ENCODE measurements at regions not wholly inside any gene's neighbourhood (a gene's known extent, or its start where the extent isn't known, plus 50 kb on each side); places are given as distances from the start of the nearest gene placed in this dataset.

DNA sequence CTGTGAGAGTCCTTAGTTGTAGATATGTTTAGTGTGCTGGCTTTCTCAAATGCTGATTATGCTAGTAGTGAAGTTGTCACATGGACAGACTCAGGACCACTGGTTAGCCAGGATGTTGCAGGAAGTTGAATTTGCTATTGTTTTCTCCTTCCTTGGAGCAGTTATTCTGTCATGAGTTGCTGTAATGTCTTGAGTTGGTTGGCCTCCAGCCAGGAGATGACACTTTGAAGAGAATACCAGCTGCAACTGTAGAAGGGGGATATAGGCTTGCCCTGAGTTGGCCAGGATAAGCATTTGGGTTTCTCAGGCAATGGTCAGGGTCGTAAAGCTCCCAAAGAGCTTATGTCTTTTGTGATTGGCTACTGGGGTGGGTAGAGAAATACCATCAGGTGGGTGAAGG is 206.7 kb downstream of the ZNF621 start:
- no peak overlapping the region for H3K4me3 Mint-ChIP-seq
- peaks cover 10% of the 10 kb centered on the region for H3K36me3 Mint-ChIP-seq
- H3K4me1 Mint-ChIP-seq: no peaks in the 10 kb centered on the region
- DNase-seq (ENCODE audit: low spot score in 2 of 2, unreplicated experiment in 2 of 2): no peak
- H3K27ac Mint-ChIP-seq: no peak overlapping the region
- H3K27me3 Mint-ChIP-seq (ENCODE audit: low read depth): no peaks in the 10 kb centered on the region
- H3K9me3 Mint-ChIP-seq: peaks cover 38% of the 10 kb centered on the region
- TF ChIP-seq, protein P1, sequence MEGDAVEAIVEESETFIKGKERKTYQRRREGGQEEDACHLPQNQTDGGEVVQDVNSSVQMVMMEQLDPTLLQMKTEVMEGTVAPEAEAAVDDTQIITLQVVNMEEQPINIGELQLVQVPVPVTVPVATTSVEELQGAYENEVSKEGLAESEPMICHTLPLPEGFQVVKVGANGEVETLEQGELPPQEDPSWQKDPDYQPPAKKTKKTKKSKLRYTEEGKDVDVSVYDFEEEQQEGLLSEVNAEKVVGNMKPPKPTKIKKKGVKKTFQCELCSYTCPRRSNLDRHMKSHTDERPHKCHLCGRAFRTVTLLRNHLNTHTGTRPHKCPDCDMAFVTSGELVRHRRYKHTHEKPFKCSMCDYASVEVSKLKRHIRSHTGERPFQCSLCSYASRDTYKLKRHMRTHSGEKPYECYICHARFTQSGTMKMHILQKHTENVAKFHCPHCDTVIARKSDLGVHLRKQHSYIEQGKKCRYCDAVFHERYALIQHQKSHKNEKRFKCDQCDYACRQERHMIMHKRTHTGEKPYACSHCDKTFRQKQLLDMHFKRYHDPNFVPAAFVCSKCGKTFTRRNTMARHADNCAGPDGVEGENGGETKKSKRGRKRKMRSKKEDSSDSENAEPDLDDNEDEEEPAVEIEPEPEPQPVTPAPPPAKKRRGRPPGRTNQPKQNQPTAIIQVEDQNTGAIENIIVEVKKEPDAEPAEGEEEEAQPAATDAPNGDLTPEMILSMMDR (IDR thresholded peaks at IDR 0.05; ENCODE audit: unreplicated experiment): no peak

DNA sequence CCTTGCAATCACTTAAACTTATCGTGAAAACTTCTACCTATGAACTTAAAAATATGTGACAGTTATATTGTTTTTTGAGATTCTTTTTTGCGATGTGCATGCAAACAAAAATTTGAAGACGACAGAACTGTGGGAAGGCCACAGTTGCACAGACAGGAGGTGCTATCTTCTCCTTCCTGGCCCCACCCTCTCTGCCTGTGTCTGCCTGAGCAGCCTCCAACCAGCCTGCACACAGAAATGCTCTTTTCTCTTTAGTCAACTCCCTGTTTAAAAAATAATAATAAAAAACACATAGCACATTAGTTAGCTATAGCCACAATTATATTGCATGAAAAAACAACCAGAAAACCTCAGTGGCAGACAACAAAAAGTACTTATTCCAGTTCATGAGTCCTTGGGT is 212.2 kb downstream of the ZNF621 start:
- no peak overlapping the region for H3K27ac Mint-ChIP-seq
- peaks cover 4% of the 10 kb centered on the region for H3K4me1 Mint-ChIP-seq
- no peaks in the 10 kb centered on the region for H3K36me3 Mint-ChIP-seq
- H3K9me3 Mint-ChIP-seq: no peaks in the 10 kb centered on the region
- DNase-seq (ENCODE audit: low spot score in 2 of 2, unreplicated experiment in 2 of 2): no peak
- no peak overlapping the region for H3K4me3 Mint-ChIP-seq
- TF ChIP-seq, protein P1 (IDR thresholded peaks at IDR 0.05; ENCODE audit: unreplicated experiment): no peak
- no peaks in the 10 kb centered on the region for H3K27me3 Mint-ChIP-seq (ENCODE audit: low read depth)

DNA sequence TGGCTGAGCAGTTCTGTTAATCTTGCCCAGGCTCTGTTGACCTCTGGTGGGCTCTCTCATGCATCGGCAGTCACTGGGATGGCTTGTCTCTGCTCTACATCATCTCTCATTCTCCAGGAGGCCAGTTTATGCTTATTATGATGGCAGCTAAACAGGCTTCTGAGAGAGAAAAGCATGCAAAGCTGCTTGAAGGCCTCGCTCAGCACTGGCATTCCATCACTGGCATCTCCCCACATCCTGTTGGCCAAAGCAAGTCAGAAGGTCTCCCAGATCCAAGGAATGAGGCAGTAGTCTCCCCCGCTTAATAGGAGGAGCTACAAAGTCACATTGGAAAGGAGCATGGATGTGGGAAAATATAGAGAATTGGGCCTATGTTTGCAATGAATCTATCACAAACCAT is 212.6 kb downstream of the ZNF621 start:
- no peak overlapping the region for H3K27ac Mint-ChIP-seq
- H3K9me3 Mint-ChIP-seq: no peaks in the 10 kb centered on the region

DNA sequence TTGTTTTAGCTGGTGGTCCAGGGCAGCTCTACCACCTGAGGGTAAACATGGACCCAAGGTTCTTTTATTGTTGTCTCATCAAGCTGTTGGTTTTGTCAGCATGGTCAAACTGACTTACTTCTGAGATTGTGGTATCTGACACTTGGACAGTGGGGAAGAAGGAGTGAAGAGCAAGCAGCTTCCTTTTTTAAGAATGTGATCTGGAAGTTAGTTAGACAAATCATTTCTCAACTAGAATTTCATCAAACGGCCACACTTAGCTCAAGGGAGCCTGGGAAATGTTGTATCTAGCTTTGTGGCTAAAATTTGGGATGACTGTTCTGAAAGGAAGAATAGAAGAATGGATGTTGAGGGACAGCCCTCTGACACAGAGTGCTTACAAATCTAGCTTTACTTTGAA is 215.2 kb downstream of the ZNF621 start:
- H3K9me3 Mint-ChIP-seq: no peaks in the 10 kb centered on the region
- TF ChIP-seq, protein P1 (IDR thresholded peaks at IDR 0.05; ENCODE audit: unreplicated experiment): no peak
- no peak overlapping the region for H3K27ac Mint-ChIP-seq

More for the DNA sequence above, 212.6 kb downstream of the ZNF621 start:
- no peak for DNase-seq (ENCODE audit: low spot score in 2 of 2, unreplicated experiment in 2 of 2)
- TF ChIP-seq, protein P1 (IDR thresholded peaks at IDR 0.05; ENCODE audit: unreplicated experiment): no peak
- Mint-ChIP-seq H3K4me1 (peaks cover 5% of the 10 kb centered on the region), H3K27me3 (ENCODE audit: low read depth) (no peaks in the 10 kb centered on the region), H3K36me3 (no peaks in the 10 kb centered on the region), H3K4me3 (no peak overlapping the region)

DNA sequence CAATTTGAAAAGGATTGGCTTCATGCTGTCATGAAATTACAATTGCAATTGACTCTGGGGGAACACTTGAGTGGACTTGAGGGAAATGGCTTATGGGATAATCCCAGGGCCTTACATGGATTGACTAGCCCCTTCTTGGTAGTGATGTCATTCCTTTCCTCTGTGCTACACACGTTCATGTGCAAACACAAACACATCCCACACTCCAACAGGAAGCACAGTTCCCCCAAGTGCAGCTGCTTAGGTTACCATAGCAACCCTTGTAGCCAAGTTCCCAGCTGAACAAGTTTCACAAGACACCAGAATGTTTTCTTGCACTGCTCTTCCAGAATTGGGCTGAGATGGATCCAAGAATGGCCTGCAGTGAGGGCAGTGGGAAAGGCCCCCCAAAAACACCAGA is 217.0 kb downstream of the ZNF621 start:
- no peaks in the 10 kb centered on the region for H3K9me3 Mint-ChIP-seq
- no peaks in the 10 kb centered on the region for H3K27me3 Mint-ChIP-seq (ENCODE audit: low read depth)
- H3K27ac Mint-ChIP-seq: no peak overlapping the region
- no peak overlapping the region for H3K4me3 Mint-ChIP-seq
- H3K36me3 Mint-ChIP-seq: no peaks in the 10 kb centered on the region
- peaks cover 5% of the 10 kb centered on the region for H3K4me1 Mint-ChIP-seq
- TF ChIP-seq, protein P1 (IDR thresholded peaks at IDR 0.05; ENCODE audit: unreplicated experiment): no peak
- no peak for DNase-seq (ENCODE audit: low spot score in 2 of 2, unreplicated experiment in 2 of 2)

More for the DNA sequence above, 215.2 kb downstream of the ZNF621 start:
- Mint-ChIP-seq H3K4me1 (peaks cover 5% of the 10 kb centered on the region), H3K27me3 (ENCODE audit: low read depth) (no peaks in the 10 kb centered on the region), H3K4me3 (no peak overlapping the region), H3K36me3 (no peaks in the 10 kb centered on the region)
- no peak for DNase-seq (ENCODE audit: low spot score in 2 of 2, unreplicated experiment in 2 of 2)
